ENCODE measurements at regions not wholly inside any gene's neighbourhood (a gene's known extent, or its start where the extent isn't known, plus 50 kb on each side); places are given as distances from the start of the nearest gene placed in this dataset.

- TF ChIP-seq CTCF (IDR thresholded peaks at IDR 0.05) (no peak), POLR2AphosphoS5 (IDR thresholded peaks at IDR 0.05) (no peak), EP300 (IDR thresholded peaks at IDR 0.05; ENCODE audit: low read depth) (no peak), POLR2A (IDR thresholded peaks at IDR 0.05) (no peak)
- Histone ChIP-seq H3K4me1 (no peaks in the 10 kb centered on the region), H3K9me3 (no peaks in the 10 kb centered on the region), H3K27me3 (no peaks in the 10 kb centered on the region), H3K27ac (no peak overlapping the region), H3K4me3 (no peak overlapping the region), H3K36me3 (no peaks in the 10 kb centered on the region)
- in situ Hi-C loops (cut with MboI; ENCODE audit: low pct_ligation_motif_present in 1 of 4, low pct_unique_long_range_greater_than_20kb in 1 of 4, low sequenced_read_pairs in 3 of 4) (no loop called here), intact Hi-C loops (cut with DNase I; ENCODE audit: low total_unique reads) (no loop called here)
- 76 to 100% methylated on average over 1 to 2 of the region's 2 CpGs for WGBS, 2 donors (ENCODE audit: low coverage in 1 of 2)
- no peak for DNase-seq
Observed at GRCh38 chr7:42994096-42994495, 61.9 kb downstream of the MRPL32 start.

- WGBS, 2 donors (ENCODE audit: low coverage in 1 of 2): 89% methylated on average over 3 of the region's 3 CpGs
- H3K27ac ChIP-seq: no peak overlapping the region
- H3K4me1 ChIP-seq: no peaks in the 10 kb centered on the region
- TF ChIP-seq CTCF (IDR thresholded peaks at IDR 0.05): no peak
- TF ChIP-seq POLR2A (IDR thresholded peaks at IDR 0.05): no peak
- TF ChIP-seq EP300 (IDR thresholded peaks at IDR 0.05; ENCODE audit: low read depth): no peak
- no peak for TF ChIP-seq POLR2AphosphoS5 (IDR thresholded peaks at IDR 0.05)
- no peak for DNase-seq
- no peaks in the 10 kb centered on the region for H3K27me3 ChIP-seq
- H3K9me3 ChIP-seq: no peaks in the 10 kb centered on the region
- in situ Hi-C loops (cut with MboI; ENCODE audit: low pct_ligation_motif_present in 1 of 4, low pct_unique_long_range_greater_than_20kb in 1 of 4, low sequenced_read_pairs in 3 of 4) (no loop called here), intact Hi-C loops (cut with DNase I; ENCODE audit: low total_unique reads) (no loop called here)
- H3K4me3 ChIP-seq: no peak overlapping the region
- no peaks in the 10 kb centered on the region for H3K36me3 ChIP-seq
Observed at GRCh38 chr7:42997611-42998010, 65.4 kb downstream of the MRPL32 start.

- no peak overlapping the region for H3K27ac ChIP-seq
- H3K4me1 ChIP-seq: no peaks in the 10 kb centered on the region
- in situ Hi-C loops (cut with MboI; ENCODE audit: low pct_ligation_motif_present in 1 of 4, low pct_unique_long_range_greater_than_20kb in 1 of 4, low sequenced_read_pairs in 3 of 4) (no loop called here), intact Hi-C loops (cut with DNase I; ENCODE audit: low total_unique reads) (no loop called here)
- no peak for TF ChIP-seq POLR2AphosphoS5 (IDR thresholded peaks at IDR 0.05)
- TF ChIP-seq EP300 (IDR thresholded peaks at IDR 0.05; ENCODE audit: low read depth): no peak
- no peak for TF ChIP-seq POLR2A (IDR thresholded peaks at IDR 0.05)
- no peak for TF ChIP-seq CTCF (IDR thresholded peaks at IDR 0.05)
- no peaks in the 10 kb centered on the region for H3K36me3 ChIP-seq
- H3K27me3 ChIP-seq: no peaks in the 10 kb centered on the region
- no peak overlapping the region for H3K4me3 ChIP-seq
- DNase-seq: no peak
- no peaks in the 10 kb centered on the region for H3K9me3 ChIP-seq
Observed at GRCh38 chr7:43004082-43004481, 71.9 kb downstream of the MRPL32 start.

GRCh38 chr7:43006008-43006407 is 73.8 kb downstream of the MRPL32 start:
- no peaks in the 10 kb centered on the region for H3K4me1 ChIP-seq
- intact Hi-C loops (cut with DNase I; ENCODE audit: low total_unique reads) (no loop called here), in situ Hi-C loops (cut with MboI; ENCODE audit: low pct_ligation_motif_present in 1 of 4, low pct_unique_long_range_greater_than_20kb in 1 of 4, low sequenced_read_pairs in 3 of 4) (no loop called here)
- no peak for TF ChIP-seq CTCF (IDR thresholded peaks at IDR 0.05)
- no peak for TF ChIP-seq EP300 (IDR thresholded peaks at IDR 0.05; ENCODE audit: low read depth)
- no peak for TF ChIP-seq POLR2A (IDR thresholded peaks at IDR 0.05)
- no peak for TF ChIP-seq POLR2AphosphoS5 (IDR thresholded peaks at IDR 0.05)
- no peaks in the 10 kb centered on the region for H3K9me3 ChIP-seq
- H3K4me3 ChIP-seq: no peak overlapping the region
- WGBS, 2 donors (ENCODE audit: low coverage in 1 of 2): 80 to 82% methylated on average over 2 of the region's 2 CpGs
- no peaks in the 10 kb centered on the region for H3K36me3 ChIP-seq
- H3K27me3 ChIP-seq: no peaks in the 10 kb centered on the region
- no peak overlapping the region for H3K27ac ChIP-seq
- DNase-seq: no peak
